K562 (cell line): ENCODE measurements at regions not wholly inside any gene's neighbourhood (a gene's known extent, or its start where the extent isn't known, plus 50 kb on each side); places are given as distances from the start of the nearest gene placed in this dataset.

Experiments used
- ATAC-seq: fragments of 200-7000 bp; cut with Tn5 transposase; 3 replicates; pipeline ENCODE4 v1.9.1; 2020; ENCODE audit warnings: moderate library complexity
- BruUV-seq: library from RNA; stranded (reverse); fragments of 400-500 nt; replicated peaks from 2 replicates; lab custom pipeline; 2021; lab: Mats Ljungman, UMichigan
- CTCF ChIA-PET: fragments of 300-600 bp; formaldehyde crosslinking; extraction: SDS; loops from one replicate; lab custom pipeline; 2021; ENCODE audit warnings: low intra/inter-chr PET ratio; lab: Yijun Ruan, JAX
- POLR2A ChIA-PET: fragments of 300-600, 350-650 bp; sonication (Branson Sonifier 250); formaldehyde crosslinking; extraction: SDS; loops from one replicate; lab custom pipeline; 2021; ENCODE audit warnings: antibody characterized with exemption, inconsistent platforms; lab: Yijun Ruan, JAX
- DNase-seq, 4 experiments: peaks; one replicate each; pipeline versions ENCODE4 v3.0.0 to v3.0.0-alpha.2; 2011 to 2018; ENCODE audit warnings: low spot score in 3 of 4, mixed read lengths in 3 of 4; ENCODE audit errors: extremely low read depth in 1 of 4
- FAIRE-seq: peaks from 2 replicates; lab custom pipeline; 2011; peaks lifted over from hg19 to GRCh38; lab: Jason Lieb, UNC
- H2AFZ ChIP-seq: 2 replicates; pipeline ENCODE4 v1.6.0; 2011; ENCODE audit warnings: low read depth, low read length, control low read depth, inconsistent platforms
- H3K27ac ChIP-seq: fragments of 200-600 bp; 3 replicates; pipeline ENCODE4 v1.8.0; 2011; ENCODE audit warnings: low read depth, mild to moderate bottlenecking, control low read depth, inconsistent platforms, low read length, moderate library complexity, mixed read lengths; ENCODE audit errors: extremely low read depth
- H3K27me3 ChIP-seq, 2 experiments: fragments of 300-600 bp in 1 of 2; 2 replicates in 1 of 2; 3 replicates in 1 of 2; pipeline versions ENCODE4 v1.6.0 to v1.8.0; 2011; ENCODE audit warnings: inconsistent platforms in 2 of 2, low read length in 2 of 2, mild to moderate bottlenecking in 1 of 2, mixed read lengths in 1 of 2, moderate library complexity in 1 of 2; ENCODE audit not compliant: control insufficient read depth in 2 of 2, insufficient read depth in 2 of 2
- H3K36me3 ChIP-seq: fragments of 300-600 bp; 3 replicates; pipeline ENCODE4 v1.8.0; 2011; ENCODE audit warnings: mild to moderate bottlenecking, low read length, inconsistent platforms; ENCODE audit not compliant: control insufficient read depth, insufficient read depth
- H3K4me1 ChIP-seq, 2 experiments: fragments of 200-600 bp in 1 of 2; replicated peaks in 1 of 2; 2 replicates in 1 of 2; 3 replicates in 1 of 2; pipeline versions ENCODE4 v1.5.1 to v1.8.0; 2011; ENCODE audit warnings: inconsistent platforms in 2 of 2, low read length in 2 of 2, mild to moderate bottlenecking in 1 of 2, mixed read lengths in 1 of 2, moderate library complexity in 1 of 2; ENCODE audit not compliant: control insufficient read depth in 2 of 2, insufficient read depth in 2 of 2
- H3K4me2 ChIP-seq: 2 replicates; pipeline ENCODE4 v1.6.1; 2011; ENCODE audit warnings: low read length, control low read depth, inconsistent platforms, mixed read lengths; ENCODE audit not compliant: insufficient read depth
- H3K4me3 ChIP-seq: fragments of 200-600 bp; sonication (generic), shearing (Covaris generic); 2 replicates; pipeline ENCODE4 v1.5.1; 2016; ENCODE audit warnings: control low read depth, inconsistent platforms
- H3K79me2 ChIP-seq: fragments of 200-600 bp; 3 replicates; pipeline ENCODE4 v1.8.0; 2011; ENCODE audit warnings: low read length, inconsistent platforms; ENCODE audit not compliant: control insufficient read depth, insufficient read depth
- H3K9ac ChIP-seq, 2 experiments: 2 replicates each; pipeline versions ENCODE4 v1.6.0 to v1.6.1; 2011; ENCODE audit warnings: low read depth in 2 of 2, low read length in 2 of 2, control low read depth in 1 of 2, inconsistent platforms in 1 of 2, mild to moderate bottlenecking in 1 of 2, mixed read lengths in 1 of 2; ENCODE audit not compliant: insufficient read depth in 1 of 2
- H3K9me1 ChIP-seq: one replicate; pipeline ENCODE4 v1.6.0; 2011; ENCODE audit warnings: inconsistent platforms, mild to moderate bottlenecking, low read length, moderate library complexity; ENCODE audit not compliant: control insufficient read depth, insufficient read depth
- H3K9me3 ChIP-seq: replicated peaks from 2 replicates; pipeline ENCODE4 v1.5.1; 2011; ENCODE audit warnings: low read depth, low read length, inconsistent platforms; ENCODE audit not compliant: control insufficient read depth, insufficient read depth
- H4K20me1 ChIP-seq: replicated peaks from 2 replicates; pipeline ENCODE4 v1.6.1; 2011; ENCODE audit warnings: low read length, inconsistent platforms, mixed read lengths; ENCODE audit not compliant: control insufficient read depth, insufficient read depth
- BRCA1 ChIP-seq, 2 experiments: fragments of 450-650 bp in 1 of 2; sonication (generic) in 1 of 2; formaldehyde crosslinking in 1 of 2; IDR thresholded peaks; 2 replicates each; pipeline versions ENCODE4 v1.5.0 to v1.6.1; 2017 to 2020; ENCODE audit warnings: mild to moderate bottlenecking in 1 of 2, missing genetic modification reagents in 1 of 2
- BRD9 ChIP-seq: fragments of 450-650 bp; IDR thresholded peaks from 2 replicates; pipeline ENCODE4 v1.6.1; 2018; ENCODE audit warnings: low read depth; ENCODE audit not compliant: partially characterized antibody
- CBX1 ChIP-seq: sonication (generic); IDR thresholded peaks from 2 replicates; pipeline ENCODE4 v1.6.1; 2016; ENCODE audit warnings: antibody characterized with exemption, low read depth, mild to moderate bottlenecking
- CBX2 ChIP-seq: fragments of 200-600 bp; sonication (generic); IDR thresholded peaks from one replicate; pipeline ENCODE4 v1.6.1; 2012; ENCODE audit warnings: mild to moderate bottlenecking, low read length, inconsistent platforms; ENCODE audit not compliant: insufficient read depth, poor library complexity, severe bottlenecking
- FOSL1 ChIP-seq: fragments of 200-800 bp; sonication (Bioruptor generic); conservative IDR thresholded peaks from 2 replicates; pipeline ENCODE4 v1.6.1; 2016; ENCODE audit warnings: missing genetic modification characterization, missing compliant biosample characterization
- FOXA3 ChIP-seq, 2 experiments: fragments of 450-650 bp in 1 of 2; sonication (generic) in 1 of 2; formaldehyde crosslinking; IDR thresholded peaks in 1 of 2; conservative IDR thresholded peaks in 1 of 2; 2 replicates each; pipeline versions ENCODE4 v1.4.0 to v1.8.0; 2020 to 2022; ENCODE audit warnings: mild to moderate bottlenecking in 2 of 2, missing genetic modification reagents in 1 of 2
- JUND ChIP-seq, 2 experiments: IDR thresholded peaks; 2 replicates in 1 of 2; 3 replicates in 1 of 2; pipeline ENCODE4 v1.6.1; 2011; ENCODE audit warnings: borderline replicate concordance in 2 of 2, low read depth in 2 of 2, low read length in 2 of 2, improper control_type of control experiment in 1 of 2, missing biosample characterization in 1 of 2, missing genetic modification characterization in 1 of 2, missing genetic modification reagents in 1 of 2
- TAF7 ChIP-seq: fragments of 450-650 bp; IDR thresholded peaks from 2 replicates; pipeline ENCODE4 v1.6.1; 2016; ENCODE audit warnings: missing genetic modification characterization, missing compliant biosample characterization
- ZNF197 ChIP-seq: fragments of 200-800 bp; sonication (Bioruptor generic); IDR thresholded peaks from 2 replicates; pipeline ENCODE4 v1.6.1; 2016; ENCODE audit warnings: low read depth, missing genetic modification characterization, missing compliant biosample characterization
- ZNF224 ChIP-seq: sonication (generic); formaldehyde crosslinking; IDR thresholded peaks from 2 replicates; pipeline ENCODE4 v1.8.0; 2022; ENCODE audit warnings: mild to moderate bottlenecking, missing genetic modification reagents
- ZNF277 ChIP-seq: fragments of 250-450 bp; sonication (Bioruptor Pico); IDR thresholded peaks from 2 replicates; pipeline ENCODE4 v1.8.0; 2022; ENCODE audit warnings: inconsistent platforms, mild to moderate bottlenecking, moderate library complexity, borderline replicate concordance
- WGBS: fragments of 100-300 bp; shearing (Covaris generic); methylation state at CpG from one replicate; pipeline ENCODE4 v1.1.6; 2016; ENCODE audit warnings: low coverage, mixed read lengths; ENCODE audit not compliant: insufficient coverage; ENCODE audit errors: missing lambda C conversion rate; 5-methylcytosine and 5-hydroxymethylcytosine counted together
- in situ Hi-C: fragments of 300-500 bp; cut with MboI; formaldehyde crosslinking; loops from 4 replicates; pipeline ENCODE4 v1.15.0; 2018; ENCODE audit warnings: inconsistent platforms, mixed read lengths
- intact Hi-C: fragments of 100-400 bp; cut with micrococcal nuclease; formaldehyde crosslinking; loops from 2 replicates; pipeline ENCODE4 v1.14.2; 2022
- TF ChIP-seq, protein P1 (sequence below): fragments of 250-450 bp; sonication (Bioruptor Pico); IDR thresholded peaks from 2 replicates; pipeline ENCODE4 v1.4.0; 2020

- Histone ChIP-seq H3K4me3 (no peak overlapping the region), H2AFZ (no peak overlapping the region), H3K9me1 (no peaks in the 10 kb centered on the region), H3K9me3 (no peaks in the 10 kb centered on the region), H3K4me1 (no peaks in the 10 kb centered on the region), H4K20me1 (no peaks in the 10 kb centered on the region), H3K27ac (no peak overlapping the region), H3K9ac (no peak overlapping the region), H3K4me2 (no peak overlapping the region), H3K27me3 (no peaks in the 10 kb centered on the region), H3K79me2 (no peaks in the 10 kb centered on the region), H3K36me3 (no peaks in the 10 kb centered on the region)
- ATAC-seq (no peak), FAIRE-seq (no peak), DNase-seq (no peak)
- TF ChIP-seq TAF7 (no peak), ZNF224 (CRISPR knock-in tag) (no peak), ZNF197 (CRISPR knock-in tag) (no peak), BRCA1 (IDR thresholded peaks at IDR 0.05) (no peak), BRCA1 (CRISPR knock-in tag; IDR thresholded peaks at IDR 0.05) (no peak), JUND (IDR thresholded peaks at IDR 0.05; ENCODE audit: borderline replicate concordance, low read depth, low read length) (no peak), JUND (tag; IDR thresholded peaks at IDR 0.05; ENCODE audit: borderline replicate concordance, low read depth, low read length) (no peak), CBX2 (no peak), FOSL1 (no peak), FOXA3 (CRISPR knock-in tag; conservative IDR thresholded peaks at IDR 0.05 in 1 of 2, IDR thresholded peaks at IDR 0.05 in 1 of 2) (no peak), CBX1 (no peak), BRD9 (no peak), ZNF277 (CRISPR knock-in tag) (no peak)
- TF ChIP-seq, protein P1, sequence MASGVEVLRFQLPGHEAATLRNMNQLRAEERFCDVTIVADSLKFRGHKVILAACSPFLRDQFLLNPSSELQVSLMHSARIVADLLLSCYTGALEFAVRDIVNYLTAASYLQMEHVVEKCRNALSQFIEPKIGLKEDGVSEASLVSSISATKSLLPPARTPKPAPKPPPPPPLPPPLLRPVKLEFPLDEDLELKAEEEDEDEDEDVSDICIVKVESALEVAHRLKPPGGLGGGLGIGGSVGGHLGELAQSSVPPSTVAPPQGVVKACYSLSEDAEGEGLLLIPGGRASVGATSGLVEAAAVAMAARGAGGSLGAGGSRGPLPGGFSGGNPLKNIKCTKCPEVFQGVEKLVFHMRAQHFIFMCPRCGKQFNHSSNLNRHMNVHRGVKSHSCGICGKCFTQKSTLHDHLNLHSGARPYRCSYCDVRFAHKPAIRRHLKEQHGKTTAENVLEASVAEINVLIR (CRISPR knock-in tag): no peak
- BruUV-seq: no TSS peak
- 4% methylated on average over 2 of the region's 2 CpGs for WGBS
- CTCF ChIA-PET: no interaction called here
- intact Hi-C loops: loop anchor here (5.0 kb wide), 2 partner anchors 1225 to 1925 kb away; no protein-coding TSS in a partner anchor
- POLR2A ChIA-PET: no interaction called here
- in situ Hi-C loops: no loop called here
Measured at GRCh38 chr20:11542645-11543044, 375.0 kb upstream of the BTBD3 start.
